ENCODE measurements at regions not wholly inside any gene's neighbourhood (a gene's known extent, or its start where the extent isn't known, plus 50 kb on each side); places are given as distances from the start of the nearest gene placed in this dataset.
"Not testable (repeated sequence)": the region's sequence is repeated elsewhere in the genome, so short reads cannot be mapped to it uniquely, and the experiment has no call there.

GRCh38 chr11:82267186-82267585 lies 466.5 kb downstream of the FAM181B start:
- H3K27ac ChIP-seq (ENCODE audit: low read depth, low read length), result no peak overlapping the region
- WGBS, 3 donors, result 73 to 84% (median 83%) methylated on average over 3 of the region's 3 CpGs

GRCh38 chr11:82261367-82261766 lies 472.3 kb downstream of the FAM181B start:
- WGBS, 3 donors, result 81 to 92% (median 91%) methylated on average over 1 of the region's 1 CpG
- no peak overlapping the region for H3K27ac ChIP-seq (ENCODE audit: low read depth, low read length)

- H3K27ac ChIP-seq (ENCODE audit: low read depth, low read length), result no peak overlapping the region
- 33 to 81% (median 80%) methylated on average over 2 of the region's 2 CpGs for WGBS, 3 donors
These were observed 483.6 kb downstream of the FAM181B start for GRCh38 chr11:82250047-82250446.

GRCh38 chr11:82246926-82247325 lies 486.7 kb downstream of the FAM181B start:
- no peak overlapping the region for H3K27ac ChIP-seq (ENCODE audit: low read depth, low read length)

- H3K27ac ChIP-seq (ENCODE audit: low read depth, low read length), result no peak overlapping the region
- 81 to 94% (median 86%) methylated on average over 5 of the region's 5 CpGs for WGBS, 3 donors
These were observed 494.2 kb downstream of the FAM181B start for GRCh38 chr11:82239498-82239897.

- 43 to 68% (median 48%) methylated on average over 1 of the region's 1 CpG for WGBS, 3 donors
These were observed 499.4 kb downstream of the FAM181B start for GRCh38 chr11:82234256-82234655.

GRCh38 chr11:82233201-82233600 lies 500.5 kb downstream of the FAM181B start:
- WGBS, 3 donors, result 71 to 94% (median 74%) methylated on average over 1 of the region's 1 CpG
- no peak overlapping the region for H3K27ac ChIP-seq (ENCODE audit: low read depth, low read length)

More at GRCh38 chr11:82234256-82234655, 499.4 kb downstream of the FAM181B start:
- H3K27ac ChIP-seq (ENCODE audit: low read depth, low read length), result no peak overlapping the region

- H3K27ac ChIP-seq (ENCODE audit: low read depth, low read length), result no peak overlapping the region
These were observed 504.3 kb downstream of the FAM181B start for GRCh38 chr11:82229341-82229740.

- no peak overlapping the region for H3K27ac ChIP-seq (ENCODE audit: low read depth, low read length)
- 77 to 84% (median 82%) methylated on average over 2 of the region's 2 CpGs for WGBS, 3 donors
These were observed 507.7 kb downstream of the FAM181B start for GRCh38 chr11:82225930-82226329.

GRCh38 chr11:82225502-82225901 lies 508.2 kb downstream of the FAM181B start:
- H3K27ac ChIP-seq (ENCODE audit: low read depth, low read length), result no peak overlapping the region
- WGBS, 3 donors, result 71 to 88% (median 87%) methylated on average over 2 of the region's 2 CpGs

GRCh38 chr11:82216927-82217570 lies 516.6 kb downstream of the FAM181B start:
- 39 to 68% (median 64%) methylated on average over 3 of the region's 3 CpGs for WGBS, 3 donors

GRCh38 chr11:82210011-82210410 lies 523.7 kb downstream of the FAM181B start:
- 71 to 85% (median 80%) methylated on average over 1 of the region's 1 CpG for WGBS, 3 donors
- H3K27ac ChIP-seq (ENCODE audit: low read depth, low read length), result no peak overlapping the region

More at GRCh38 chr11:82216927-82217570, 516.6 kb downstream of the FAM181B start:
- H3K27ac ChIP-seq (ENCODE audit: low read depth, low read length), result no peak overlapping the region

GRCh38 chr11:82195283-82195682 lies 538.4 kb downstream of the FAM181B start:
- H3K27ac ChIP-seq (ENCODE audit: low read depth, low read length), result no peak overlapping the region
- 69 to 72% (median 70%) methylated on average over 3 of the region's 3 CpGs for WGBS, 3 donors

- WGBS, 3 donors, result 80 to 82% (median 82%) methylated on average over 7 of the region's 7 CpGs
- no peak overlapping the region for H3K27ac ChIP-seq (ENCODE audit: low read depth, low read length)
These were observed 539.1 kb downstream of the FAM181B start for GRCh38 chr11:82194521-82194920.

- no peak overlapping the region for H3K27ac ChIP-seq (ENCODE audit: low read depth, low read length)
- 81 to 87% (median 84%) methylated on average over 3 of the region's 3 CpGs for WGBS, 3 donors
These were observed 542.0 kb downstream of the FAM181B start for GRCh38 chr11:82191695-82192094.

GRCh38 chr11:82185925-82186324 lies 547.7 kb downstream of the FAM181B start:
- 89 to 93% (median 92%) methylated on average over 3 of the region's 3 CpGs for WGBS, 3 donors
- H3K27ac ChIP-seq (ENCODE audit: low read depth, low read length), result no peak overlapping the region

GRCh38 chr11:82184966-82185365 lies 548.7 kb downstream of the FAM181B start:
- WGBS, 3 donors, result 66 to 85% (median 83%) methylated on average over 3 of the region's 3 CpGs
- no peak overlapping the region for H3K27ac ChIP-seq (ENCODE audit: low read depth, low read length)

- WGBS, 3 donors, result 58 to 65% (median 58%) methylated on average over 2 of the region's 2 CpGs
- H3K27ac ChIP-seq (ENCODE audit: low read depth, low read length), result no peak overlapping the region
These were observed 550.3 kb downstream of the FAM181B start for GRCh38 chr11:82183346-82183745.

GRCh38 chr11:82182697-82183096 lies 551.0 kb downstream of the FAM181B start:
- H3K27ac ChIP-seq (ENCODE audit: low read depth, low read length), result not testable (repeated sequence)
- 93 to 95% (median 94%) methylated on average over 1 to 2 of the region's 2 CpGs for WGBS, 3 donors

GRCh38 chr11:82181796-82182195 lies 551.9 kb downstream of the FAM181B start:
- WGBS, 3 donors, result 89 to 95% (median 90%) methylated on average over 20 to 25 of the region's 25 CpGs
- H3K27ac ChIP-seq (ENCODE audit: low read depth, low read length), result not testable (repeated sequence)

GRCh38 chr11:82176945-82177344 lies 556.7 kb downstream of the FAM181B start:
- WGBS, 3 donors, result 67 to 90% (median 83%) methylated on average over 2 of the region's 2 CpGs
- H3K27ac ChIP-seq (ENCODE audit: low read depth, low read length), result no peak overlapping the region

Data from adipose tissue (tissue), 3 donors.